ENCODE measurements at regions not wholly inside any gene's neighbourhood (a gene's known extent, or its start where the extent isn't known, plus 50 kb on each side); places are given as distances from the start of the nearest gene placed in this dataset.

GRCh38 chr3:80770106-80771074 lies 991.1 kb downstream of the GBE1 start:
- TF ChIP-seq CTCF (IDR thresholded peaks at IDR 0.05) (no peak), POLR2A (IDR thresholded peaks at IDR 0.05) (no peak)
